HG03571 (cell line): ENCODE measurements at regions not wholly inside any gene's neighbourhood (a gene's known extent, or its start where the extent isn't known, plus 50 kb on each side); places are given as distances from the start of the nearest gene placed in this dataset.

Experiments
- ATAC-seq: cut with Tn5 transposase; IDR thresholded peaks from one replicate; pipeline ENCODE4 v1.9.1; 2021; ENCODE audit not compliant: unreplicated experiment

- ATAC-seq, result no peak
These were observed 380.0 kb upstream of the MARCKS start for GRCh38 chr6:113476937-113477839.

- ATAC-seq, result no peak
These were observed 376.5 kb upstream of the MARCKS start for GRCh38 chr6:113480616-113481015.

- ATAC-seq, result no peak
These were observed 375.7 kb upstream of the MARCKS start for GRCh38 chr6:113481458-113481857.

DNA sequence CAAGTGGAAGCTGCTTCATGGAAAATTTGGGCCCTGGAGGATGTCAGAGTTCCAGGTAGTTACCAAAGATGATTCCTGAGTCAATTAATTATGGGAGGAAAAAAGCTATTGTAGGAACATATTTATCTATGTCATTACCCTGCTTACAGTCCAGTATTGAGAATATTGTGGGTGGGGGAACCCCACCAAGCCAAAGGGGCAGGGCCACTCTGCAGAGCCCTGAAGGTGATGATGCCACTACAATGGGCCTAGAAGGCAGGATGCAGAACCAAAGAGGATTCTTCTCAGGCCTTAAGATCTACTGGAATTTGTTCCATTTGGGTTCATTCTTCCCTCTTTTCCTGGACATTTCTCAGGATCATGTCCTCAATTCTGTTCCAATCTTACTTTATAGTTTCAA is 375.2 kb upstream of the MARCKS start:
- ATAC-seq, result no peak

DNA sequence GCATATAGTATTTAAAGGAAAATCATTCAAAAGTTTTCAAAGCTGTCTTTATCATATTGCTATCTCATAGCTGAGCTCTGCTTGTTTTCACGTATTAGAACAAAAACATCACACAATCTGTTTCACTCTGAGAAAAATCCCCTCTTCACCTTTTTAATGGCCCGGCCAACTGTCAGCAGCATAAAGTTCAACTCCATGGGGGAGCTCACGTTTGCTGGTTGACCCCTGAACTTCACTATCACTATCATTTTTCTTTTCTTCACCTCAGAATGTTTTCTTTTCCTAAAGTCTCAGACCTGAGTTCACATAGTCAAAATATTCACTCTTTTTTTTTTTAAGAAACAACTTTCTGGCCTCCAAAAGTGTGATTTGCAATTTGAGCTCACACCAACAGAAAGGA is 374.4 kb upstream of the MARCKS start:
- no peak for ATAC-seq

DNA sequence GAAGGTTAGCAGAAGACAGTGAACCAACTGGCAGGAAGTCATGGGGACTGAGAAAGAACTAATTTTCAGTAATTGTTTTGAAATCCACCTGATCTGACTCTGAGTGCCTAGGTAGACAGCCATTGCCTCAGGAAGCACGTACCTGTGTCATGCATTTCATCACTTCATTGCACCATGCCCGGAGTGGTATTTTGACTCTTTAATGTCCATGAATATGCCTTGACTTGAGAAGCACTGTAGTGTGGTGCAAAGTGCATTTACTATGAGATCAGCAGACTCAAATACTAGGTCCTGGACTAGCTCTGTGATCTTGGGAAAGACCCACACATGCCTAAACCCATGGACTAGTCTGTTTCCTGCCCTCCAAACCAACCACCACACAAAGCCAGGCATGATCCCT is 370.9 kb upstream of the MARCKS start:
- no peak for ATAC-seq

- ATAC-seq, result no peak
These were observed 369.6 kb upstream of the MARCKS start for GRCh38 chr6:113487489-113488058.

DNA sequence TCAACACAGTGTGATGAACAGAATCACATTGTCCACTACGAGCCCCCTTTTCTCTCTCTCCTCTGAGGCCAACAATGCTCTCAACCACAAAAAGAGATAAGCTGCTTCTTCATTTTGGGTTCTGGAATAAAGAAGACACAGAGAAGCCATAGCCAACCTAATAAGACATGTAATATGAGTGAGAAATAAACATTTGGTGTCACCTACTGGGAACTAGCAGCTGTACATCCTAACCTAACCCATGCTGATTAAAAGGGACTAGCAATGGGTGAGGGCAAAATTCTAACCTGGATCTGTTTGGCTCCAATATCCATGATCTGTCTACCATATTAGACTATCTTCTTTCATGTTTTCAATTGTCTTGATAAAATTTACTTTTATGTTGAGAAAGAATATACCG is 369.1 kb upstream of the MARCKS start:
- no peak for ATAC-seq

- no peak for ATAC-seq
These were observed 368.1 kb upstream of the MARCKS start for GRCh38 chr6:113488812-113489685.

GRCh38 chr6:113489952-113490746 is 367.0 kb upstream of the MARCKS start:
- no peak for ATAC-seq

- no peak for ATAC-seq
These were observed 365.8 kb upstream of the MARCKS start for GRCh38 chr6:113491376-113491775.

- no peak for ATAC-seq
These were observed 363.2 kb upstream of the MARCKS start for GRCh38 chr6:113493991-113494390.

GRCh38 chr6:113495521-113495920 is 361.6 kb upstream of the MARCKS start:
- no peak for ATAC-seq

DNA sequence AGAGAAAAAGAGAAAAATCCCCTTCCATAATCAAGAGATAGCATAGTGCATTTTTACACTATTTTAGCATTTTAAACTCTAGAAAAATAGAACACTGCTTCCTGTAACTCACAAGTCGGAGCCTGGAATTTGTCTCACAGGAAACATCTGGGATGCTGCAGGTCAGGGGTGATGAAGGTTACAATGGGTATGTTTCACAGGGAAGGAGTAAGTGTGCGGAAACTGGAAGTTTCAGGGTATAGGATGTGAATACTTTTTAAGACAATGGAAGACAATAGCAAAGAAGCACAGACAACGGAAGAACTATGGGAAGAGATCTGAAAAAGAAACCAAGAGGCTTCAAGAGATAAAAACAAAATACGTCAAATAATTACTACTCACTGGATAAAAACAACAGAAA is 361.0 kb upstream of the MARCKS start:
- ATAC-seq, result no peak

GRCh38 chr6:113500221-113500620 is 356.9 kb upstream of the MARCKS start:
- ATAC-seq, result no peak

DNA sequence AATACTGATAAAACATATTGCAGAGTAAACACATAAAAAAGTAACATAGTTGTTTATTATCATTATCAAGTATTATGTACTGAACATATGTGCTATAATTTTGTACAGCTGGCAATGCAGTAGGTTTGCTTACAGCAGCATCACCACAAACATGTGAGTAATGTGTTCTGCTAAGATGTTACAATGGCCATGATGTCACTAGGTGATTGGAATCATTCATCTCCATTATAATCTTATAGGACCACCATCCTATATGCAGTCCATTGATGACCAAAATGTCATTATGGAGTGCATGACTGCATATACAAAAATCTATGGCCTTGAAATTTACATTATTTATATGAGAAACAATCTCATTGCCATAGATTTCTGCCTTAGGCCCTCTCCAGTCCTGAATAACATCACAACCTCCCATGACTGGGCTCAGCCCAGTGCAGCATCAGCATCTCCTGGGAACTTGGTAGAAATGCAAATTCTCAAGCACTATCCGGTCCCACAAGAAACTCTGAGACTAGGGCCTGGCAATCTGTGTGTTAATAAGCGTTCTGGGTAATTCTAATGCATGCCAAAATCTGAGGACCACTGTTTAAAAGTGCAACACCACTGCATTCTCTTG is 352.0 kb upstream of the MARCKS start:
- ATAC-seq, result no peak

GRCh38 chr6:113508249-113508648 is 348.9 kb upstream of the MARCKS start:
- no peak for ATAC-seq

- ATAC-seq, result no peak
These were observed 346.0 kb upstream of the MARCKS start for GRCh38 chr6:113511100-113511499.

DNA sequence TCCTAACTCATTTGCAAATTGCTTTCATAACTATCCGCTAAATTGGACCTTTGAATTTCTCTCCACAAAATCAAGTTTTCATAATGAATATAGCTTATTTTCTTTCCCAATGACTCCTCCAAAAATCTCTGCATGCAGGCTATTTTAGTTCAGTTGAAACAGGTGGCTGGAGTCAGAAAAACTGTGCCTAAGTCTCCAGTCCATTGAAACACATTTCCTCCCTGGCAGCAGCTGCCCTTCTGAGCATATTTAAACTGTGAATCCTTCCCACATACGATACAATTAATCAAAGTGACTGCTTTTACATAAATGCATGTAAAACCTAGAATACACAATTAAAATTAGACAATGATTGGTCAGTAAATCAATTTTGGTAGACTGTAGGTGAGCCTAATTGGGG is 344.6 kb upstream of the MARCKS start:
- no peak for ATAC-seq

DNA sequence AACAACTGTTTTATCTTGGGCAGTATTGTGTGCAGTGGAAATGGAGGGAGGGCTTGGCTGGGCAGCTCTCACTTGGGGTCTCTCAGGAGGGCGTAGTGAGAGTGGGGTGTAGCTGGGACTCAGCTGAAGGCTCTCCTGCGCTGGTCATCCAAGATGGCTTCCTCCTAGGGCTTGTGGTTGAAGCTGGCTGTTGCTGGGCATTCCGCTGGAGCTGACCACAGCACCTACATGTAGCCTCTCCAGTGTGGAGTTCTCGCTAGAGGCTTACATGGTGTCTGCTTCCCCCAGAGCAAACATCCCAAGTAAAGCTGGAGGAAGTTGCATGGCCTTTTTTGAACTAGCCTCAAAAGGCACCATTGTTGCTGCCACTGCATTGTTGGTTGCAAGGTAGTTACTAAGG is 344.1 kb upstream of the MARCKS start:
- ATAC-seq, result no peak
